Subcutaneous abdominal adipose tissue (tissue), 5 donors: ENCODE measurements at regions not wholly inside any gene's neighbourhood (a gene's known extent, or its start where the extent isn't known, plus 50 kb on each side); places are given as distances from the start of the nearest gene placed in this dataset.
"Not testable (repeated sequence)": the region's sequence is repeated elsewhere in the genome, so short reads cannot be mapped to it uniquely, and the experiment has no call there.

Experiments
- H3K27ac ChIP-seq: one replicate; pipeline ENCODE4 v1.7.0; 2013; ENCODE audit warnings: low read depth, mild to moderate bottlenecking, inconsistent platforms, low read length, moderate library complexity
- H3K27me3 ChIP-seq, 5 donors: one replicate each; pipeline ENCODE4 v1.7.0; 2013; ENCODE audit warnings: low read length in 5 of 5, inconsistent platforms in 1 of 5; ENCODE audit not compliant: control insufficient read depth in 5 of 5, insufficient read depth in 4 of 5
- H3K36me3 ChIP-seq, 5 donors: one replicate each; pipeline ENCODE4 v1.7.0; 2013; ENCODE audit warnings: low read length in 5 of 5; ENCODE audit not compliant: control insufficient read depth in 5 of 5, insufficient read depth in 5 of 5
- H3K4me1 ChIP-seq, 5 donors: one replicate each; pipeline ENCODE4 v1.7.0; 2013; ENCODE audit warnings: low read length in 5 of 5, mild to moderate bottlenecking in 3 of 5, moderate library complexity in 1 of 5; ENCODE audit not compliant: control insufficient read depth in 5 of 5, insufficient read depth in 5 of 5
- H3K4me3 ChIP-seq, 5 donors: one replicate each; pipeline ENCODE4 v1.7.0; 2013; ENCODE audit warnings: low read length in 5 of 5, low read depth in 1 of 5
- H3K9ac ChIP-seq, 5 donors: one replicate each; pipeline ENCODE4 v1.7.0; 2013; ENCODE audit warnings: low read length in 5 of 5, mild to moderate bottlenecking in 4 of 5, moderate library complexity in 3 of 5
- H3K9me3 ChIP-seq, 5 donors: one replicate each; pipeline ENCODE4 v1.7.0; 2013; ENCODE audit warnings: low read length in 5 of 5; ENCODE audit not compliant: control insufficient read depth in 5 of 5
- donor health status: healthy.
- donor health status: healthy.
- donor health status: healthy.
- donor health status: healthy.
- donor health status: healthy.

DNA sequence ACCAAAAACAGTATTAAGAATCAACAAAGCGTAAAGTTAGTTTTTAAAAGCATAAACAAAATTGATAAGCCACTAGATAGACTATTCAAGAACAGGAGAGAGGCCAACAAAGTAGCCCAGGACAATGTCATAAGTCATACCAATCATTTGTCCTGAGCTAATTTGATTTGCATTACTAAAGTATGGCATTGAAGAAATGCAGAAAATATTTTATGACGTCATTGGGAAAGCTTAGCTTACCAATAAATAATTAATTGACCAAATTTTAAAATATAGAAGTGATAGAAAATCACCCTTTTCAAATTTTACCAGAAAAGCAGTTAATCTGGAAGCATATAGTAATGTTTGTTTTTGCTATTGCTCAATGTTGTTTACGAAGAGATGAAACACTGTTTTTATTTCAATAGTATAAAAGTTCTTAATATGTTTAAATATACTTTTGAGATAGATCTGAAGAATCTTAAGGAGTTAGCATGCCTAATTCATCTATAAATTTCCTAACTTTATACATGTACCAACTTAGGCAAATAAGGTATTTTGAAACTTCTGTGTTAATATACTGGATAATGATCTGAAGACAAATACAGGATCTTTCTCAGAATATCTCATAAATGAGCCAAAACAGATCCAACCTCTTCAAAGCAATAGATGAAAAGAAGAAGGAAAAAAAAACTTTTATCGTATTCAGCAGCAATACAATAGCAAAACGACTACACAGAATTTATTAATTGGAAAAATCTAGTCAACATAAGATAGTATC, 1118.5 kb downstream of the SLC16A7 start:
- Histone ChIP-seq H3K9me3 (peaks cover 0 to 4% (median 0%) of the 10 kb centered on the region in 5 donors), H3K36me3 (no peaks in the 10 kb centered on the region), H3K4me1 (no peaks in the 10 kb centered on the region), H3K4me3 (no peak overlapping the region), H3K27me3 (no peaks in the 10 kb centered on the region), H3K27ac (no peak overlapping the region), H3K9ac (no peak overlapping the region)

DNA sequence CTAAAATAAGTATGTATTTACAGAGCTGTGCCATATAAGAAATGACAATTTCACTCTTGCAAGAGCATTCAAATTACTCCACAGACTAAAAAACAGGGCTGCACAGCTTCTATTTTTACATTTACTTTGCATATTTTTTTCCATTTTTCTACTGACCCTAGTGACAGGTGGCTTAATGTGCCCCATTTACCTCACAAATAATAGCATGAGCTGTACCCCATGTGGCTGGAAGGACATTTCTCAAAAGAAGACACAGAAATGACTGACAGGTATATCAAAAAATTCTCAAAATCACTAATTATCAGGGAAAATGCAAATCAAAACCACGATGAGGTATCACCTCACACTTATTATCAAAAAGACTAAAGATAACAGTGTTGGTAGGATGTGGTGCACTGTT, 1128.6 kb downstream of the SLC16A7 start:
- Histone ChIP-seq H3K4me3 (no peak overlapping the region), H3K4me1 (no peaks in the 10 kb centered on the region), H3K27ac (no peak overlapping the region), H3K9me3 (no peaks in the 10 kb centered on the region), H3K36me3 (no peaks in the 10 kb centered on the region), H3K9ac (no peak overlapping the region), H3K27me3 (no peaks in the 10 kb centered on the region)

DNA sequence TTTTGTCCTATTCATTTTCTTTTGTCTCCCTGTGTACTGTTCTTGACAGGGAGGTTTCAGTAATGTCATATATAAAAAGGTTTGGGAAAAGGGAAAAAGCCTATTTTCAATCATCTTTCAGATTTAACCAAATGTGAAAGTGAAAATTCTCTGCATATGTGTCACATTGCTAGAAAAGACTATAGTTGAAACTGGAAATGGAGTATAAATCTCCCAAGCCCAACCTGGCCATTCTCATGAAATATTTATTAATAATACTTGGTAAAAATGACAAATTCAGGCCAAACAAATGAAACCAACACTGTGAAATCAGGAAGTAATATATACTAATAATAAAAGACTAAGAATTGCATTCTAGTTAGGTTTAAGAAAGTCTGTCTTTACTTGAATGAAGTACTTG, 1129.2 kb downstream of the SLC16A7 start:
- Histone ChIP-seq H3K27me3 (no peaks in the 10 kb centered on the region), H3K4me3 (no peak overlapping the region), H3K4me1 (no peaks in the 10 kb centered on the region), H3K9ac (no peak overlapping the region), H3K36me3 (no peaks in the 10 kb centered on the region), H3K9me3 (no peaks in the 10 kb centered on the region), H3K27ac (no peak overlapping the region)

DNA sequence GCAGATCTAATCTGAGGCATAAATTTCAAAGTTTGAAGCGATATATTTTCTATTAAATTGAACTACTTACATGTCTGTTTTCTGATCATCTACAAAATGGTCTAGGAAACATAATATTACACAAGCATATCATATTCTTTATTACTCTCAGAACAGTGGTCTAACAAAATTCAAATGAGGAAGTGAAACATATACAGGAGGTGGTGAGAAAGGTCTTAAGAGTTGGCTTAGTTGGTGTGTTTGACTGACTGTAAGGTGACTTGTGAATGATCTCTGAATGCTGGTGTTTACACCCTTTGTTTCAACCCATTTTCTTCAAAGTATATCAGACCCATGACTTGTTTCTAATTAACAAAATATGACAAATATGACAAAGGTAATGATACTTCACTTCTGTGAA, 1156.8 kb downstream of the SLC16A7 start:
- Histone ChIP-seq H3K27me3 (no peaks in the 10 kb centered on the region), H3K27ac (no peak overlapping the region), H3K9ac (no peak overlapping the region), H3K9me3 (peaks cover 0 to 3% (median 0%) of the 10 kb centered on the region in 5 donors), H3K36me3 (no peaks in the 10 kb centered on the region), H3K4me1 (no peaks in the 10 kb centered on the region), H3K4me3 (no peak overlapping the region)

DNA sequence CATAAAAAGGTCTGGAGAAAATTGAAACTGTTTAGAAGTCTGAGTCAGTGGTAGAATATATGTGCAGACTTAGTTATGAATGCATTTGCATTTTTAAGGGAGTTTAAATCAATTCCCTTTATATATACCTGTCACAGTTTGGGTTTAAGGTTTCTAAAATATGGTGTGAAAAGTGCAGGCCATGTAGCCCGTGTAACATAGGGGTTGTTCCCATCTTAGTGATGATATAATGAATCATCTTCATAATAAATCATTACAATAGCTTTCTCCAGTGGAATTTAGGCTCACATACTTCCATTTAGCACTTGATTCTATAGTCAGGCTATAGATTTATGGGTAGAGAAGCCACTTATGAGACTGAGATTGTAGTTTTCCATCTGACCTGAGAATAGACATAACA, 1162.4 kb downstream of the SLC16A7 start:
- Histone ChIP-seq H3K9me3 (no peaks in the 10 kb centered on the region), H3K4me3 (no peak overlapping the region), H3K36me3 (no peaks in the 10 kb centered on the region), H3K9ac (no peak overlapping the region), H3K4me1 (no peaks in the 10 kb centered on the region), H3K27me3 (no peaks in the 10 kb centered on the region), H3K27ac (no peak overlapping the region)

DNA sequence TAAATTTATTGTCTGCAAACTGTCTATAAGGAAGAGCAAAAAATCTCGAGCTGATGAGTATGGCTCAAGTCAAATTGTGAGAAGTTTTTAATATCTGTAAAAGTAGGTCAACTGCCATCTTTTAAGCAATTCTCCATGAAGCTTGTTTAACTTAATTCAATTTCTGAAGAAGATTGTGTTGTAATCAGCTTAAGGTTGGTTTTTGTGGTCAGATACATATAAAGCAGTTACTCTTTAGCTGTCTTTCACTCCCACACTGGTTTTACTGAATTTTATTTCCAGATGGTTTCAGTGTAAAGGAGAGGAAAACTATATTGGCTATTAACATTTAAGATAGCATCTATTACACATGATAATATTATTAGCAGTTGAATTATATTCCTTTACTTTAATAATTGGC, 1165.1 kb downstream of the SLC16A7 start:
- H3K9ac ChIP-seq: no peak overlapping the region
- H3K27me3 ChIP-seq: no peaks in the 10 kb centered on the region
- no peak overlapping the region for H3K27ac ChIP-seq

DNA sequence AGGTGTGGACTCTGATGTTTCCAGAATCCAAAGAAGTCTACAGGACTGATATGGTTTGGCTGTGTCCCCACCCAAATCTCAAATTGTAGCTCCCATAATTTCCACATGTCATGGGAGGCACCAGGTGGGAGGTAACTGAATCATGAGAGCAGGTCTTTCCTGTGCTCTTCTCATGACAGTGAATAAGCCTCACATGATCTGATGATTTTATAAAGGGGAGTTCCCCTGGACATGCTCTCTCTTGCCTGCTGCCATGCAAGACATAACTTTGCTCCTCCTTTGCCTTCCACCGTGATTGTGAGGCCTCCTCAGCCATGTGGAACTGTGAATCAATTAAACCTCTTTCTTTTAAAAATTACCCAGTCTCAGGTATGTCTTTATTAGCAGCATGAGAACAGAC, 1205.3 kb downstream of the SLC16A7 start:
- H3K4me3 ChIP-seq, H3K36me3 ChIP-seq, H3K27me3 ChIP-seq, H3K4me1 ChIP-seq, H3K9me3 ChIP-seq, H3K9ac ChIP-seq, H3K27ac ChIP-seq: not testable (repeated sequence)

More for the DNA sequence above, 1165.1 kb downstream of the SLC16A7 start:
- Histone ChIP-seq H3K4me3 (no peak overlapping the region), H3K4me1 (no peaks in the 10 kb centered on the region), H3K36me3 (no peaks in the 10 kb centered on the region), H3K9me3 (no peaks in the 10 kb centered on the region)

DNA sequence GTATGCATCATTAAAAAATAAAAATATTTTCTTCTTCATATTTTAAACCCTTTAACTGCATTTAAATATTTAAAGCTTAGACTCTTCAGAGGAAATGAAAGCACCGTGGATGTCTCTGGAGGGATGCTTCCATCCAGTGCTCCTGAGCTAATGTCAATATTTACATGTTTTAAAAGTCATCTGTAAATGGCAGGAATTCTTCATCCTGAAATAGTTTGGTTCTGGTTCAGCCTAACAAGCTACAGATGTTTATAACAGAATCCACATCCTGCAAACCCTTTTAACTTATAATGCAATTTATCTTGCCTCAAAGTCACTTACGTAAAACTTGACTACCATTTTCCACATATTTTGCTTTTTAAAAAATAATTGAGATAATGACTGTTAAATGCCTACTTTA, 1207.3 kb downstream of the SLC16A7 start:
- no peaks in the 10 kb centered on the region for H3K4me1 ChIP-seq
- H3K27me3 ChIP-seq: no peaks in the 10 kb centered on the region
- H3K27ac ChIP-seq: no peak overlapping the region
- no peaks in the 10 kb centered on the region for H3K36me3 ChIP-seq
- no peak overlapping the region for H3K4me3 ChIP-seq
- H3K9me3 ChIP-seq: peaks cover 0 to 2% (median 0%) of the 10 kb centered on the region in 5 donors
- H3K9ac ChIP-seq: no peak overlapping the region

DNA sequence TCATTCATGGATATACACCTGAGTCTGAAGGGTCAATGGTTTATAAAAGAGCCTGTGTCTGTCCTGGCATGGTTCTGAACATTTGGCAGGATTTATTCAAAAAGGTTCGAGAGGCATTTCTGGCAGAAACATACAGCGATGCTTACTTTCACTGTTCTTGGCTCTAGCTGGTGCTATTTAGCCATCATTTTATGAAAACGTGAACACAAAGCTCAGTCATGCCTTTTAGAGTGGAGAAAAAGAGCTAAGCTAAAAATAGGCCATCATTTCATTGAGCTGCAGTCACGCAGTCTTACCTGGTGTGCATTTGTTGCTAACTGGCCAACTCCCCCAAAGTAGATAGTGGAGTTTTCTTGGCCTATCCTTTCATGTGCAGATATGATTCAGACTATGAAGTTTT, 1209.5 kb downstream of the SLC16A7 start:
- no peaks in the 10 kb centered on the region for H3K36me3 ChIP-seq
- no peaks in the 10 kb centered on the region for H3K27me3 ChIP-seq
- H3K4me1 ChIP-seq: no peaks in the 10 kb centered on the region
- no peak overlapping the region for H3K4me3 ChIP-seq
- H3K9ac ChIP-seq: no peak overlapping the region
- no peak overlapping the region for H3K27ac ChIP-seq
- H3K9me3 ChIP-seq: no peaks in the 10 kb centered on the region

DNA sequence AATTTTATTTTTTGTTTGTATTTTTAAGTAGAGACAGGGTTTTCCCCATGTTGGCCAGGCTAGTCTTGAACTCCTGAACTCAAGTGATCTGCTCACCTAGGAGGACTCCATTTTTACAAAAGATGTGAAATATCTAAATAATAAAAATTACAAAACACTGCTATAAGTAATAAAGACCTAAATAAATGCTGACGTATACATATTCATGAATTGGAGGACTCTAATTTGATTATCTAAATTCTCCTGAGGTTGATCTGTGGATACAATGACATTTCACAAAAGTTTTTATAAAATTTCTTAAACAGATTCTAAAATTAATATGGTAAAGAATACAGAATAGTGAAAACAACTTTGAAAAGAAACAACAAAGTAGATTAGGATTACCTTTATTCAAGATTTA, 1224.0 kb downstream of the SLC16A7 start:
- Histone ChIP-seq H3K27me3 (no peaks in the 10 kb centered on the region), H3K27ac (no peak overlapping the region), H3K9me3 (peaks cover 0 to 5% (median 2%) of the 10 kb centered on the region in 5 donors), H3K4me3 (no peak overlapping the region), H3K36me3 (no peaks in the 10 kb centered on the region), H3K4me1 (no peaks in the 10 kb centered on the region), H3K9ac (no peak overlapping the region)
